ENCODE measurements at regions not wholly inside any gene's neighbourhood (a gene's known extent, or its start where the extent isn't known, plus 50 kb on each side); places are given as distances from the start of the nearest gene placed in this dataset.

DNA sequence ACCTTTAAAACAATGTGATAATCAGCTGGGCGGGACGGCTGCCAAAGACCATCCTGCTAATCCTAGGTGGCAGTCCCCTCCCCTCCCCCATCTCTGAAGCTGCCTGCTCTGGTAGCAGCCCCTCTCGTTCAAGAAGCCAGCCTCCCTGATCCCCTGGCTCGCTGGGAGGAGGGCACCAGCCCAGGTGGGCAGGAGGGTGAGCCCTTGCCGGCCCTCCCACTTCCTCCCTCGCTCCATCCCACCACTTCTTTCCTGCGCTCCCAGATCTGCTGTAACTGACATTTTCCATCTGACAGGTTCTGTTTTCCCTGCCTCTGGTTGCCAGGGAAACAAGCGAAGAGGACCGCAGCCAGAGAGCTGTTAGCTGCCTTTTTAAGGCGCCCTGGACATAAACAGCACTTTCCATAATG lies 155.7 kb upstream of the TNRC6C start:
- no peak for DNase-seq (ENCODE audit: low spot score)
- Mint-ChIP-seq H3K36me3 (no peaks in the 10 kb centered on the region; the same call in 1 of the 2 replicates), H3K4me1 (peaks cover 61% of the 10 kb centered on the region), H3K27me3 (ENCODE audit: low read depth) (peaks cover 39% of the 10 kb centered on the region), H3K9me3 (no peaks in the 10 kb centered on the region), H3K4me3 (peak overlapping the region; percentile 7; the same call in 1 of the 2 replicates), H3K27ac (no peak overlapping the region)
- ChIA-PET POLR2A (no interaction called here), CTCF (interaction anchor here (0.7 to 1.6 kb wide), 5 partner anchors 12 to 282 kb away, joined by 3 to 4 read pairs (median 3); no protein-coding TSS in a partner anchor)
- TF ChIP-seq ZNF232 (CRISPR knock-in tag; IDR thresholded peaks at IDR 0.05) (no peak), JUN (CRISPR knock-in tag; IDR thresholded peaks at IDR 0.05) (no peak), ZNF671 (CRISPR knock-in tag; IDR thresholded peaks at IDR 0.05) (no peak), ZNF423 (CRISPR knock-in tag; IDR thresholded peaks at IDR 0.05) (peak; percentile 45; the same call in 1 of the 2 replicates), CREB1 (CRISPR knock-in tag; IDR thresholded peaks at IDR 0.05) (no peak), ZBTB21 (CRISPR knock-in tag; IDR thresholded peaks at IDR 0.05; ENCODE audit: borderline replicate concordance) (no peak)
- TF ChIP-seq, protein P1, sequence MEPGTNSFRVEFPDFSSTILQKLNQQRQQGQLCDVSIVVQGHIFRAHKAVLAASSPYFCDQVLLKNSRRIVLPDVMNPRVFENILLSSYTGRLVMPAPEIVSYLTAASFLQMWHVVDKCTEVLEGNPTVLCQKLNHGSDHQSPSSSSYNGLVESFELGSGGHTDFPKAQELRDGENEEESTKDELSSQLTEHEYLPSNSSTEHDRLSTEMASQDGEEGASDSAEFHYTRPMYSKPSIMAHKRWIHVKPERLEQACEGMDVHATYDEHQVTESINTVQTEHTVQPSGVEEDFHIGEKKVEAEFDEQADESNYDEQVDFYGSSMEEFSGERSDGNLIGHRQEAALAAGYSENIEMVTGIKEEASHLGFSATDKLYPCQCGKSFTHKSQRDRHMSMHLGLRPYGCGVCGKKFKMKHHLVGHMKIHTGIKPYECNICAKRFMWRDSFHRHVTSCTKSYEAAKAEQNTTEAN (CRISPR knock-in tag; IDR thresholded peaks at IDR 0.05) = no peak
- TF ChIP-seq, protein P2, sequence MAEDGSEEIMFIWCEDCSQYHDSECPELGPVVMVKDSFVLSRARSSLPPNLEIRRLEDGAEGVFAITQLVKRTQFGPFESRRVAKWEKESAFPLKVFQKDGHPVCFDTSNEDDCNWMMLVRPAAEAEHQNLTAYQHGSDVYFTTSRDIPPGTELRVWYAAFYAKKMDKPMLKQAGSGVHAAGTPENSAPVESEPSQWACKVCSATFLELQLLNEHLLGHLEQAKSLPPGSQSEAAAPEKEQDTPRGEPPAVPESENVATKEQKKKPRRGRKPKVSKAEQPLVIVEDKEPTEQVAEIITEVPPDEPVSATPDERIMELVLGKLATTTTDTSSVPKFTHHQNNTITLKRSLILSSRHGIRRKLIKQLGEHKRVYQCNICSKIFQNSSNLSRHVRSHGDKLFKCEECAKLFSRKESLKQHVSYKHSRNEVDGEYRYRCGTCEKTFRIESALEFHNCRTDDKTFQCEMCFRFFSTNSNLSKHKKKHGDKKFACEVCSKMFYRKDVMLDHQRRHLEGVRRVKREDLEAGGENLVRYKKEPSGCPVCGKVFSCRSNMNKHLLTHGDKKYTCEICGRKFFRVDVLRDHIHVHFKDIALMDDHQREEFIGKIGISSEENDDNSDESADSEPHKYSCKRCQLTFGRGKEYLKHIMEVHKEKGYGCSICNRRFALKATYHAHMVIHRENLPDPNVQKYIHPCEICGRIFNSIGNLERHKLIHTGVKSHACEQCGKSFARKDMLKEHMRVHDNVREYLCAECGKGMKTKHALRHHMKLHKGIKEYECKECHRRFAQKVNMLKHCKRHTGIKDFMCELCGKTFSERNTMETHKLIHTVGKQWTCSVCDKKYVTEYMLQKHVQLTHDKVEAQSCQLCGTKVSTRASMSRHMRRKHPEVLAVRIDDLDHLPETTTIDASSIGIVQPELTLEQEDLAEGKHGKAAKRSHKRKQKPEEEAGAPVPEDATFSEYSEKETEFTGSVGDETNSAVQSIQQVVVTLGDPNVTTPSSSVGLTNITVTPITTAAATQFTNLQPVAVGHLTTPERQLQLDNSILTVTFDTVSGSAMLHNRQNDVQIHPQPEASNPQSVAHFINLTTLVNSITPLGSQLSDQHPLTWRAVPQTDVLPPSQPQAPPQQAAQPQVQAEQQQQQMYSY (CRISPR knock-in tag; IDR thresholded peaks at IDR 0.05) = no peak
- ATAC-seq = peak; percentile 55

DNA sequence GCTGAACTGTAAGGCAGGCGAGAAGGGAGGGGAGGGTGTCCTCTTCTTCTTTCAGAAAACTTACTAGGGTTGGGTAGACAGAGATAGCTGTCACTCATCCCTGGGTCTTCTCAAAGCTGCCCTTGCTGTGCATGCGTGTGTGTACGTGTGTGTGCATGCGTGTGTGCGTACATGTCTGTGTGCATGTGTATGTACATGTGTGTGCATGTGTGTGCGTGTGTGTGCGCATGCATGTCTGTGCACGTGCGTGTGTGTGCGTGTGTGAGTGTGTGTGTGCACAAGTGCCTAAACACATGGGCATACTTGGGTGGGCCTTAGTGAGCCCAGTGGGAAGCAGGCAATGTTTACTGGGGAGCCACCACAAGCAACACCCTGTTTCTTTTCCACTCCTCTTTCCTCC lies 154.8 kb upstream of the TNRC6C start:
- H3K9me3 Mint-ChIP-seq = peaks cover 4% of the 10 kb centered on the region; the same call in 1 of the 2 replicates
- no peak overlapping the region for H3K4me3 Mint-ChIP-seq
- TF ChIP-seq HMGA2 (CRISPR knock-in tag; IDR thresholded peaks at IDR 0.05) (no peak), MXD4 (CRISPR knock-in tag; IDR thresholded peaks at IDR 0.05; ENCODE audit: borderline replicate concordance) (no peak), ZNF121 (CRISPR knock-in tag; IDR thresholded peaks at IDR 0.05) (no peak), ZNF416 (CRISPR knock-in tag; IDR thresholded peaks at IDR 0.05) (no peak)
- no peak for DNase-seq (ENCODE audit: low spot score)
- CTCF ChIA-PET = interaction anchor here (1.1 to 1.4 kb wide), 3 partner anchors 12 to 281 kb away, joined by 3 to 4 read pairs (median 3); no protein-coding TSS in a partner anchor
- no peak for ATAC-seq
- peaks cover 57% of the 10 kb centered on the region for H3K4me1 Mint-ChIP-seq
- peaks cover 37% of the 10 kb centered on the region for H3K27me3 Mint-ChIP-seq (ENCODE audit: low read depth)
- no peak overlapping the region for H3K27ac Mint-ChIP-seq
- H3K36me3 Mint-ChIP-seq = no peaks in the 10 kb centered on the region; the same call in 1 of the 2 replicates
- POLR2A ChIA-PET = no interaction called here

DNA sequence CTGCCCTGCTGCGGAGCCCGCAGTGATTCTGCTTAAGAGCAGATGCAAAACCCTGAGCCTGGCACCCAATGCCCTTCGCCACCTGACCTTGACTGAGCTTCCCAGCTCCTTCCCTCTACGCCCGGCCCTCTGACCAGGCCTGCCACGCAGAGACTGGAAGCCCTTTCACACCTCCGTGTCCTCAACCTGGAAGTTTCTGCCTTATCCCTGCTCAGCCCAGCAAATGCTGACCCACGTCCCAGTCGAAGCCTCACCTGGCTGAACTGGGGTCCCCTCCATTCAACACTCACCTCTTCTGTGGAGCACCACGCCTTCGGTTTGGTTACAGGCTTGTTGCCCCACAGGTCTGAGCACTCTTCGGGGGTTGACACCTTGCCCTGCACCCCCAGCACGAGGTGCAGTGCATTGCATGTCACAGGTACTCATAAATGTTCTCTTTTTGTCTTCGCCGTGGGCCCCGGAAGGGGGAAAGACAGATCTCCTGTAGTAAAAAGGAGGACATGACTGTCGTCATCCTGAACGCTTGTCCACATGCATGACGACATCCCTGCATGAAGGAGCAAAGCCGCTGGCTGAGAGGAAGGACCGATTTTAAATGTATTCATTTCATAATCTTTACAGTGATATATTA lies 153.6 kb upstream of the TNRC6C start:
- H3K36me3 Mint-ChIP-seq = no peaks in the 10 kb centered on the region; the same call in 1 of the 2 replicates
- peaks cover 4% of the 10 kb centered on the region; the same call in 1 of the 2 replicates for H3K9me3 Mint-ChIP-seq
- POLR2A ChIA-PET = interaction anchor here (0.7 kb wide), 1 partner anchor 168 kb away, joined by 7 read pairs; no protein-coding TSS in a partner anchor
- CTCF ChIA-PET = interaction anchor here (1.2 kb wide), 1 partner anchor 21 kb away, joined by 3 read pairs; no protein-coding TSS in a partner anchor
- no peak for ATAC-seq
- H3K4me1 Mint-ChIP-seq = peaks cover 49% of the 10 kb centered on the region
- H3K4me3 Mint-ChIP-seq = no peak overlapping the region
- 0 out of 2 replicates have a peak overlapping the region, but pooled peaks have one; percentile 7 for H3K27ac Mint-ChIP-seq
- peaks cover 34% of the 10 kb centered on the region for H3K27me3 Mint-ChIP-seq (ENCODE audit: low read depth)
- DNase-seq (ENCODE audit: low spot score) = no peak
- TF ChIP-seq, protein P3, sequence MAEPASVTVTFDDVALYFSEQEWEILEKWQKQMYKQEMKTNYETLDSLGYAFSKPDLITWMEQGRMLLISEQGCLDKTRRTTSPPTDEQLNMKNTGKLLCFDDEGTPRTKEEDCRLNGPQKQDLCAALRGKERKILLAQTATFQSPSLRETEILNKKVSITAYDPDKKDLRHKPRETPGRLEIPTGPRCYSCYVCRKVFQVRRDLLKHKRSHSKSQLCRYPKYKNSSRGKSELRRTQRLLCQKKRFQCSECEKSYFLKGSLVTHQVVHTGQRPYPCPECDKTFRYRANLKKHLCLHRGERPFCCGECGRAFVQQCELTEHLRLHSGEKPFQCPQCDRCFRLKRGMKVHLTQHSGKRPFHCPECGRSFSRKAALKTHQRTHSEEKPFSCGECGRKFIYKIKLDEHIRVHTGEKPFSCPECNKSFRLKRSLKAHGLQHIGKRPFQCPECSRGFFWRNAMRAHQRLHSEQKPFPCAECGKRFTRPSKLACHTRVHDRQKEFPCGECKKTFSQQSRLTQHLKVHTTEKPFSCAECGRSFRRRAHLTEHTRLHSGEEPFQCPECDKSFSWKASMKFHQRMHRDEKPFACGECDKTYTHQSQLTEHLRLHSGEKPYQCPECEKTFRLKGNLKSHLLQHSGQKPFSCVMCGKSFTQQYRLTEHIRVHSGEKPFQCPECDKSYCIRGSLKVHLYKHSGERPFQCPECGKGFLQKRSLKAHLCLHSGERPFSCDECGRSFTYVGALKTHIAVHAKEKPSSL (CRISPR knock-in tag; conservative IDR thresholded peaks at IDR 0.05) = no peak
- no peak for TF ChIP-seq NFYB (CRISPR knock-in tag; conservative IDR thresholded peaks at IDR 0.05; ENCODE audit: low read depth)
- no peak for TF ChIP-seq IRF2 (CRISPR knock-in tag; IDR thresholded peaks at IDR 0.05; ENCODE audit: borderline replicate concordance, low read depth)
- TF ChIP-seq, protein P4, sequence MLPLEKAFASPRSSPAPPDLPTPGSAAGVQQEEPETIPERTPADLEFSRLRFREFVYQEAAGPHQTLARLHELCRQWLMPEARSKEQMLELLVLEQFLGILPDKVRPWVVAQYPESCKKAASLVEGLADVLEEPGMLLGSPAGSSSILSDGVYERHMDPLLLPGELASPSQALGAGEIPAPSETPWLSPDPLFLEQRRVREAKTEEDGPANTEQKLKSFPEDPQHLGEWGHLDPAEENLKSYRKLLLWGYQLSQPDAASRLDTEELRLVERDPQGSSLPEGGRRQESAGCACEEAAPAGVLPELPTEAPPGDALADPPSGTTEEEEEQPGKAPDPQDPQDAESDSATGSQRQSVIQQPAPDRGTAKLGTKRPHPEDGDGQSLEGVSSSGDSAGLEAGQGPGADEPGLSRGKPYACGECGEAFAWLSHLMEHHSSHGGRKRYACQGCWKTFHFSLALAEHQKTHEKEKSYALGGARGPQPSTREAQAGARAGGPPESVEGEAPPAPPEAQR (CRISPR knock-in tag; IDR thresholded peaks at IDR 0.05) = no peak
- TF ChIP-seq, protein P5, sequence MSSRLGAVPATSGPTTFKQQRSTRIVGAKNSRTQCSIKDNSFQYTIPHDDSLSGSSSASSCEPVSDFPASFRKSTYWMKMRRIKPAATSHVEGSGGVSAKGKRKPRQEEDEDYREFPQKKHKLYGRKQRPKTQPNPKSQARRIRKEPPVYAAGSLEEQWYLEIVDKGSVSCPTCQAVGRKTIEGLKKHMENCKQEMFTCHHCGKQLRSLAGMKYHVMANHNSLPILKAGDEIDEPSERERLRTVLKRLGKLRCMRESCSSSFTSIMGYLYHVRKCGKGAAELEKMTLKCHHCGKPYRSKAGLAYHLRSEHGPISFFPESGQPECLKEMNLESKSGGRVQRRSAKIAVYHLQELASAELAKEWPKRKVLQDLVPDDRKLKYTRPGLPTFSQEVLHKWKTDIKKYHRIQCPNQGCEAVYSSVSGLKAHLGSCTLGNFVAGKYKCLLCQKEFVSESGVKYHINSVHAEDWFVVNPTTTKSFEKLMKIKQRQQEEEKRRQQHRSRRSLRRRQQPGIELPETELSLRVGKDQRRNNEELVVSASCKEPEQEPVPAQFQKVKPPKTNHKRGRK (CRISPR knock-in tag; IDR thresholded peaks at IDR 0.05; ENCODE audit: borderline replicate concordance) = no peak
- TF ChIP-seq SOX15 (CRISPR knock-in tag; IDR thresholded peaks at IDR 0.05) = no peak
- TF ChIP-seq ZBTB21 (CRISPR knock-in tag; IDR thresholded peaks at IDR 0.05; ENCODE audit: borderline replicate concordance) = no peak

Measured in WTC11 (cell line).